HepG2 (cell line): ENCODE measurements at regions not wholly inside any gene's neighbourhood (a gene's known extent, or its start where the extent isn't known, plus 50 kb on each side); places are given as distances from the start of the nearest gene placed in this dataset.

ENCODE experiments used
- BRCA1 ChIP-seq: sonication (generic); formaldehyde crosslinking; IDR thresholded peaks from 2 replicates; pipeline ENCODE4 v1.4.0; 2020; ENCODE audit warnings: missing genetic modification reagents
- CREM ChIP-seq, 2 experiments: sonication (generic) in 1 of 2; formaldehyde crosslinking in 1 of 2; IDR thresholded peaks; 2 replicates each; pipeline versions ENCODE4 v1.4.0 to v1.6.1; 2016 to 2020; ENCODE audit warnings: antibody characterized with exemption in 1 of 2, mild to moderate bottlenecking in 1 of 2, missing genetic modification reagents in 1 of 2
- FOSL2 ChIP-seq: sonication (generic); formaldehyde crosslinking; IDR thresholded peaks from 2 replicates; pipeline ENCODE4 v1.4.0; 2020; ENCODE audit warnings: missing genetic modification reagents
- FOXJ3 ChIP-seq: sonication (generic); formaldehyde crosslinking; IDR thresholded peaks from 2 replicates; pipeline ENCODE4 v1.4.0; 2020; ENCODE audit warnings: missing genetic modification reagents, mild to moderate bottlenecking, borderline replicate concordance
- GMEB1 ChIP-seq: sonication (generic); formaldehyde crosslinking; IDR thresholded peaks from 2 replicates; pipeline ENCODE4 v1.5.1; 2020; ENCODE audit warnings: missing genetic modification reagents, mild to moderate bottlenecking, borderline replicate concordance
- IKZF1 ChIP-seq: fragments of 450-650 bp; IDR thresholded peaks from 2 replicates; pipeline ENCODE4 v1.7.1; 2016
- KLF6 ChIP-seq: IDR thresholded peaks from 2 replicates; pipeline ENCODE4 v1.8.0; 2016; ENCODE audit warnings: missing biosample characterization, missing genetic modification reagents
- MLLT10 ChIP-seq: sonication (generic); formaldehyde crosslinking; IDR thresholded peaks from 2 replicates; pipeline ENCODE4 v1.4.0; 2020; ENCODE audit warnings: missing genetic modification reagents
- MLXIP ChIP-seq: sonication (generic); formaldehyde crosslinking; IDR thresholded peaks from 2 replicates; pipeline ENCODE4 v1.9.0; 2021; ENCODE audit warnings: missing genetic modification reagents, borderline replicate concordance
- MTA3 ChIP-seq: sonication (generic); formaldehyde crosslinking; IDR thresholded peaks from 2 replicates; pipeline ENCODE4 v1.4.0; 2020; ENCODE audit warnings: missing genetic modification reagents
- NCOA2 ChIP-seq: sonication (generic); formaldehyde crosslinking; IDR thresholded peaks from 2 replicates; pipeline ENCODE4 v1.8.0; 2022; ENCODE audit warnings: inconsistent platforms
- PCBP2 ChIP-seq: fragments of 200-400 bp; formaldehyde crosslinking; optimal IDR thresholded peaks from 2 replicates; pipeline ENCODE3; 2018; ENCODE audit warnings: low read length, low read depth; ENCODE audit not compliant: poor library complexity, severe bottlenecking
- PPARG ChIP-seq: conservative IDR thresholded peaks from 2 replicates; pipeline ENCODE4 v1.6.1; 2016; ENCODE audit warnings: missing biosample characterization, missing genetic modification reagents
- RAD21 ChIP-seq: fragments of 450-650 bp; formaldehyde crosslinking; IDR thresholded peaks from 2 replicates; pipeline ENCODE4 v1.5.0; 2020; ENCODE audit warnings: mild to moderate bottlenecking
- SETDB1 ChIP-seq: sonication (generic); formaldehyde crosslinking; IDR thresholded peaks from 2 replicates; pipeline ENCODE4 v1.5.1; 2020; ENCODE audit warnings: missing genetic modification reagents, mild to moderate bottlenecking, borderline replicate concordance
- TAF15 ChIP-seq: fragments of 200-400 bp; formaldehyde crosslinking; IDR thresholded peaks from one replicate; pipeline ENCODE4 v1.6.1; 2018; ENCODE audit warnings: mild to moderate bottlenecking, low read depth, low read length; ENCODE audit not compliant: poor library complexity, severe bottlenecking
- TSC22D2 ChIP-seq: sonication (generic); formaldehyde crosslinking; IDR thresholded peaks from 2 replicates; pipeline ENCODE4 v1.5.1; 2020; ENCODE audit warnings: missing genetic modification reagents, mild to moderate bottlenecking, borderline replicate concordance
- ZNF205 ChIP-seq: IDR thresholded peaks from 2 replicates; pipeline ENCODE4 v1.6.1; 2018; ENCODE audit warnings: missing biosample characterization, missing genetic modification reagents
- ZNF362 ChIP-seq: sonication (generic); formaldehyde crosslinking; IDR thresholded peaks from 2 replicates; pipeline ENCODE4 v1.4.0; 2020; ENCODE audit warnings: missing genetic modification reagents, mild to moderate bottlenecking, borderline replicate concordance
- ZNF451 ChIP-seq: sonication (generic); formaldehyde crosslinking; IDR thresholded peaks from 2 replicates; pipeline ENCODE4 v1.5.0; 2020; ENCODE audit warnings: mild to moderate bottlenecking, missing genetic modification reagents
- ZNF598 ChIP-seq: sonication (generic); formaldehyde crosslinking; IDR thresholded peaks from 2 replicates; pipeline ENCODE4 v1.5.1; 2020; ENCODE audit warnings: mild to moderate bottlenecking, missing genetic modification reagents, borderline replicate concordance
- ZNF747 ChIP-seq: sonication (generic); formaldehyde crosslinking; IDR thresholded peaks from 2 replicates; pipeline ENCODE4 v1.8.1; 2023; ENCODE audit warnings: missing genetic modification reagents, mild to moderate bottlenecking, borderline replicate concordance
- TF ChIP-seq, protein P1 (sequence below): sonication (generic); formaldehyde crosslinking; IDR thresholded peaks from 2 replicates; pipeline ENCODE4 v1.5.0; 2020; ENCODE audit warnings: missing genetic modification reagents
- TF ChIP-seq, protein P2 (sequence below): sonication (generic); formaldehyde crosslinking; IDR thresholded peaks from 2 replicates; pipeline ENCODE4 v1.5.1; 2020; ENCODE audit warnings: missing genetic modification reagents, mild to moderate bottlenecking, borderline replicate concordance

DNA sequence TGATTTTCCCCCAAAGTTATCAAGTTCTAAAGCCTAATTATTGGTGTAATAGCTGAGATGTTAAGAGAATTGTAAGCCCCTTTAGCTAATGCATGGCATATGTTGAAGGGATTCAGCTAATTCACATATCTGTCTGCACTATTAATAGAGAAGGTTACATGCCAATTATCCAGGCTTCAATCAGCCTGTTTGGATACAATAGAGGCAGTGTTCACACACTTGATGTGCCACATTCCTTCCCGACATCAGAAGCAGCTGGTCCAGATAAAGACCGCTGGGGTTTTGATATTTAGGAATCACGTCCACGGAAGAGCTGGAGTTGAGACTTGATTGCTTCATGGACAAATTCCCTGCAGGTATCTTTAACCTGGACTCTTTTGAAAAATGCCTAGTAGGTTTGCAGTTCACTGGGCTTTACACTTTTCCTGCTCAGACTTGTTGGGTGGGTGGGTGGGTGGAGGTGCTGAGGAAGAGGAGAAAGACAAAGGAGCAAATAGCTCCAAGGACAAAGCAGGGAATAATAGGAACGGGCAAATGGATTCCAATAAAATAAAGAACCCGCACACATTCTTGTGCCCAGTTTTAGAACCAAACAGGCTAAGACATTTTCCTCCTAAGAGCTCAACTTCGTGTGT is 142.6 kb upstream of the ZNF217 start (continued):
- TF ChIP-seq MLXIP (CRISPR knock-in tag), result no peak
- TF ChIP-seq ZNF451 (CRISPR knock-in tag), result no peak
- no peak for TF ChIP-seq KLF6 (CRISPR knock-in tag)
- TF ChIP-seq IKZF1, result no peak
- TF ChIP-seq ZNF362 (CRISPR knock-in tag), result no peak
- no peak for TF ChIP-seq RAD21 (CRISPR knock-in tag)
- TF ChIP-seq ZNF747 (CRISPR knock-in tag), result no peak
- no peak for TF ChIP-seq TSC22D2 (CRISPR knock-in tag)
- TF ChIP-seq MTA3 (CRISPR knock-in tag), result no peak
- no peak for TF ChIP-seq ZNF598
- TF ChIP-seq BRCA1 (CRISPR knock-in tag), result no peak
- no peak for TF ChIP-seq SETDB1 (CRISPR knock-in tag)
- no peak for TF ChIP-seq FOSL2 (CRISPR knock-in tag)
- no peak for TF ChIP-seq CREM (IDR thresholded peaks at IDR 0.05)
- TF ChIP-seq CREM (CRISPR knock-in tag; IDR thresholded peaks at IDR 0.05), result no peak
- TF ChIP-seq FOXJ3 (CRISPR knock-in tag), result no peak
- TF ChIP-seq NCOA2 (CRISPR knock-in tag), result 0 out of 2 replicates have a peak, but pooled peaks have one; percentile 4
- no peak for TF ChIP-seq PCBP2
- TF ChIP-seq ZNF205 (CRISPR knock-in tag), result peak; percentile 17; the same call in 1 of the 2 replicates
- no peak for TF ChIP-seq TAF15
- TF ChIP-seq MLLT10, result no peak
- TF ChIP-seq, protein P1, sequence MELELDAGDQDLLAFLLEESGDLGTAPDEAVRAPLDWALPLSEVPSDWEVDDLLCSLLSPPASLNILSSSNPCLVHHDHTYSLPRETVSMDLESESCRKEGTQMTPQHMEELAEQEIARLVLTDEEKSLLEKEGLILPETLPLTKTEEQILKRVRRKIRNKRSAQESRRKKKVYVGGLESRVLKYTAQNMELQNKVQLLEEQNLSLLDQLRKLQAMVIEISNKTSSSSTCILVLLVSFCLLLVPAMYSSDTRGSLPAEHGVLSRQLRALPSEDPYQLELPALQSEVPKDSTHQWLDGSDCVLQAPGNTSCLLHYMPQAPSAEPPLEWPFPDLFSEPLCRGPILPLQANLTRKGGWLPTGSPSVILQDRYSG, result 0 out of 2 replicates have a peak, but pooled peaks have one; percentile 34
- TF ChIP-seq, protein P2, sequence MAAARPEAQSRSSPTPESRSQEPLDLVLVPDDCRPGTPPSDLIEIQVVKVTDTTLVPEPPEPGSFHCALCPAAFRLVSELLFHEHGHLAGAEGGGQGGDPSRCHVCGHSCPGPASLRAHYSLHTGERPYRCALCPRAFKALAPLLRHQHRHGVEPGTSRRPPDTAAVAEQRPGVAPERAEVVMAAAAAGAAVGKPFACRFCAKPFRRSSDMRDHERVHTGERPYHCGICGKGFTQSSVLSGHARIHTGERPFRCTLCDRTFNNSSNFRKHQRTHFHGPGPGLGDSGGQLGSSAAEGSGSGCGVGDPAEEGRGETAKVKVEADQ (CRISPR knock-in tag), result no peak
- TF ChIP-seq GMEB1, result no peak
- no peak for TF ChIP-seq PPARG (CRISPR knock-in tag)
